Mucosa of rectum (tissue), 2 donors: ENCODE measurements at regions not wholly inside any gene's neighbourhood (a gene's known extent, or its start where the extent isn't known, plus 50 kb on each side); places are given as distances from the start of the nearest gene placed in this dataset.
"Not testable (repeated sequence)": the region's sequence is repeated elsewhere in the genome, so short reads cannot be mapped to it uniquely, and the experiment has no call there.

Source experiments
- H3K27ac ChIP-seq, 2 donors: one replicate each; pipeline ENCODE4 v1.7.0; 2013; ENCODE audit warnings: inconsistent platforms in 2 of 2, low read depth in 2 of 2, low read length in 2 of 2
- H3K27me3 ChIP-seq, 2 donors: one replicate each; pipeline ENCODE4 v1.7.0; 2013; ENCODE audit warnings: low read length in 2 of 2; ENCODE audit not compliant: control insufficient read depth in 2 of 2, insufficient read depth in 2 of 2
- H3K36me3 ChIP-seq, 2 donors: one replicate each; pipeline ENCODE4 v1.7.0; 2013; ENCODE audit warnings: low read length in 2 of 2; ENCODE audit not compliant: control insufficient read depth in 2 of 2, insufficient read depth in 2 of 2
- H3K4me1 ChIP-seq, 2 donors: one replicate each; pipeline ENCODE4 v1.7.0; 2013; ENCODE audit warnings: low read length in 2 of 2, mild to moderate bottlenecking in 1 of 2; ENCODE audit not compliant: control insufficient read depth in 2 of 2, insufficient read depth in 2 of 2
- H3K4me3 ChIP-seq, 2 donors: one replicate each; pipeline ENCODE4 v1.7.0; 2013; ENCODE audit warnings: low read length in 2 of 2
- H3K9ac ChIP-seq, 2 donors: one replicate each; pipeline ENCODE4 v1.7.0; 2013; ENCODE audit warnings: low read length in 2 of 2, low read depth in 1 of 2, mild to moderate bottlenecking in 1 of 2
- H3K9me3 ChIP-seq, 2 donors: one replicate each; pipeline ENCODE4 v1.7.0; 2013; ENCODE audit warnings: low read length in 2 of 2; ENCODE audit not compliant: control insufficient read depth in 2 of 2
- donor health status: healthy.
- donor health status: Normal muscosa, but diverticular disease.

DNA sequence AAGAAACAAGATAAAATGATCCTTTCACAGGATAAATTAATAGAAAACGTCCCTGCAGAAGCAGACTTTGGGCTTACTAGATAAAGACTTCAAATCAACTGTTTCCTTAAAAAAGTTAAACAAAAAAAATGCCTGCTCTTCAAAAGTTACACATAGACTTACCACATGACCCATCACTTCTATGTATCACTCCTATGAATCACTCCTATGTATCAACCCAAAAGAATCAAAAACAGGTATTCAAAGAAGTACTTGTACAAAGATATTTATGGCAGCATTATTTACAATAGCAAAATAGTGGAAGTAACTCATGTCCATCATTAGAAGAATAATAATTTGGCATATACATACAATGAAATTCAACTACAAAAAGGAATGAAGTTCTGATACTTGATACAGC, 56.3 kb upstream of the PRDM9 start:
- Histone ChIP-seq H3K4me3 (no peak overlapping the region), H3K9ac (no peak overlapping the region), H3K4me1 (no peaks in the 10 kb centered on the region), H3K27ac (no peak overlapping the region), H3K36me3 (no peaks in the 10 kb centered on the region), H3K9me3 (peaks cover 0 to 1% of the 10 kb centered on the region in 2 donors), H3K27me3 (no peaks in the 10 kb centered on the region)

DNA sequence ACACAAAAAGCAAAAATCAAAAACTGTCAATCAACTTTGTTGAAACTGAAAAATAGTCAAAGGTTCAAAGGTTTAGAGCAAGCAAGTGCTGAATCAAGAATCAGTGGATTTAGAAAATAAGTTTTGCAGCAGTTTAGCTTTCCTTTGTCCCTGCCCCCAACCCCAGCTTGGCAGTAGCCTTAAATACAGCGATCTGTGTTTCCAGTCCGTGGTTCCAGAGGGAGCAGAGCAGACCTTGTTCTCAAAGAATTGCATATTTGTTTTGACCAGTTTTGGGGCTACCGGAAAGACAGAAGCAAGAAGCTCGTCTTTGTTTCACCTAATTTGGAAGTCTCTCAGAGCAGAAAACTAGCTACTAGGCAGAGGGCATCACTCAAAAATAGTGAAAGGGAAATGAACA, 57.2 kb upstream of the PRDM9 start:
- Histone ChIP-seq H3K27me3 (no peaks in the 10 kb centered on the region), H3K9ac (no peak overlapping the region), H3K27ac (no peak overlapping the region), H3K36me3 (no peaks in the 10 kb centered on the region), H3K4me3 (no peak overlapping the region), H3K9me3 (no peaks in the 10 kb centered on the region), H3K4me1 (no peaks in the 10 kb centered on the region)

DNA sequence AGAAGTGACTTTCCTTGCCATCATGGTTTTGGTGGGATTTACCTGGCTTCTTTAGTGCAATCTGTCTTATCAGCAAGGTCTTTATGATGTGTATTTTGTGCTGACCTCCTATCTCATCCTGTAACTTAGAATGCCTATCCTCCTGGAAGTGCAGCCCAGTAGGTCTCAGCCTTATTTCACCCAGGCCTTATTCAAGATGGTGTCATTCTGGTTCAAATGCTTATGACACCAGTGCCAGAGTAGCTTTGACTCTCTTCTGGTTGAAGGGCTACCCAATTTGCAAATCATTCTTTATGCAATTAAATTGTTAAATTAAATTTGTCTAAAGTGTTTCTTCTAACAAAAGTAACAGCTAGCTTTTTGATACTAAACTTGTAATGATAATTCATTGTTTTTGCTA, 58.8 kb upstream of the PRDM9 start:
- Histone ChIP-seq H3K9ac (no peak overlapping the region), H3K4me1 (no peaks in the 10 kb centered on the region), H3K27me3 (no peaks in the 10 kb centered on the region), H3K9me3 (no peaks in the 10 kb centered on the region), H3K4me3 (no peak overlapping the region), H3K27ac (no peak overlapping the region), H3K36me3 (no peaks in the 10 kb centered on the region)

DNA sequence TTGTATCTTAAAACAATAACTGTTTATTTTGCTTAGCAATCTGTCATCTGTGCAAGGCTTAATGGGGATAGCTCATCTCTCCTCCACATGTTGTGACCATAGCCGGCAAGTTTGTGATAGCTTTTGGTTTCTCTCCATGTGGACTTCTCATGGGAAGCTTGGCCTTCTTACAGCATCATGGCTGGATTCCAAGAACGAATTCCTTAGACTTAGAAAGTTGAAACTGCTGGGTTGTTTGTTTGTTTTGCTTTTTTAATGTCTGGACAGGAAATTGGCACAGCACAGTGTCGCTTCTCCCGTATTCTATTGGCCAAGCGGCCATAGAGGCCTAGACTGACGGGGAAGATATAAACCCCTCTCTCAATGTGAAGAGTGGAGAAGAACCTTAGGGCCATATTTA, 61.0 kb upstream of the PRDM9 start:
- Histone ChIP-seq H3K4me3 (no peak overlapping the region), H3K27me3 (no peaks in the 10 kb centered on the region), H3K9me3 (no peaks in the 10 kb centered on the region), H3K27ac (no peak overlapping the region), H3K36me3 (no peaks in the 10 kb centered on the region), H3K4me1 (no peaks in the 10 kb centered on the region), H3K9ac (no peak overlapping the region)

DNA sequence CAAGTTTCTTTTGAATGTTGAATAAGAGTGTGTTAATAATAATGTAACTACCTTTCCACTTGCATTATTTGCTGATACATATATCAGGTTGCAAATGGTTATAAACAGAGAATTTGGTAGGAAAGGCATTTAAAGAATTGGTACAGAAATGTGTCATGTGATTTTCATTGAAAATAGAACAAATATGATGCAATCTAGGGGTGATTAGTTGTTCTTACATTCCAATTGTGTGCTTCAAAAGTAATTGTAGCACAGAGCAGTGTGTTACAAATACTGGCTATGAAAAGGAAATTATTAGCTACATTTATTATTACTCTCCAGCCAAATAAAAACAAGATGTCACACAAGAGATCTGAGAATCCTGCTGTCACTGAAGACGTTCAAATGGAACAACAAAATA, 61.8 kb upstream of the PRDM9 start:
- H3K36me3 ChIP-seq, result no peaks in the 10 kb centered on the region
- H3K27ac ChIP-seq, result no peak overlapping the region
- no peaks in the 10 kb centered on the region for H3K4me1 ChIP-seq
- no peaks in the 10 kb centered on the region for H3K27me3 ChIP-seq
- H3K4me3 ChIP-seq, result no peak overlapping the region
- no peaks in the 10 kb centered on the region for H3K9me3 ChIP-seq
- no peak overlapping the region for H3K9ac ChIP-seq

DNA sequence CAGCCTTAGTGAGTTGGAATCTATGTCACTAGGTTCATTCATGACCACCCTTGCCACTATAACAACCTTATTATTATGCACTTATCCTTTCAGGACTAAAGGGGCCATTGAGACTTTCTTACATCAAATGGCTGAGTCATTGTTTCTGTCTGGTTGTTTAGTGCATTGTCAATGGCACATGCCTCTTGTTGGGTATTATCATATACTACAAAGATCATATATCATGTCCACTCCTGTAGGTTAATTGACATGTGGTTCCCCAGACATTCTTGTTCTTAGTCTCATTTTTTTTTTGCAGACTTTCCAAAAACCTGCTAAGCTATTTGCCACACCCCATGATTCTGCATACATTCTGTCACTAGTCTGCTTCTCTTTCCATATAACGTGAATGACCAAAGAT, 66.7 kb upstream of the PRDM9 start:
- Histone ChIP-seq H3K9me3 (no peaks in the 10 kb centered on the region), H3K36me3 (no peaks in the 10 kb centered on the region), H3K27ac (no peak overlapping the region), H3K4me1 (no peaks in the 10 kb centered on the region), H3K9ac (no peak overlapping the region), H3K4me3 (no peak overlapping the region), H3K27me3 (no peaks in the 10 kb centered on the region)

DNA sequence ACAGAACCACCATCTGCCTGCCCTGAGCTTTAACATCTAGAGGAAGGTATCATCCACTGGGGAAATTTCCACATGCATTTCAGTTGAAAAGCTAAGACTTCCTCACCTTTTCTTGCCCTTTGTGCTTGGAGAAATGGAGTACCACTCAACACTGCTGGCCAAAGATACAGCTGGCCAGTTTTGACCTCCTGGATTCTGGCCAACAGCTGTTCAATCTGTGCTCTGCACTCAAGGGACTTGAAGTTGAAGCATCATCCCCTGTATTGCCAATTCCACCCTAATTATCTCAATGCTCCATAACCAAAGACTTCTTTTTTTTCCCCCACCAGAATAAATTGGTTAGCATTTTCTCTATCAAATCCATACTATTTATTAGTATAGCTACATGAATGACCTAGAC, 70.4 kb upstream of the PRDM9 start:
- Histone ChIP-seq H3K27me3 (no peaks in the 10 kb centered on the region), H3K4me3 (no peak overlapping the region), H3K9ac (no peak overlapping the region)

DNA sequence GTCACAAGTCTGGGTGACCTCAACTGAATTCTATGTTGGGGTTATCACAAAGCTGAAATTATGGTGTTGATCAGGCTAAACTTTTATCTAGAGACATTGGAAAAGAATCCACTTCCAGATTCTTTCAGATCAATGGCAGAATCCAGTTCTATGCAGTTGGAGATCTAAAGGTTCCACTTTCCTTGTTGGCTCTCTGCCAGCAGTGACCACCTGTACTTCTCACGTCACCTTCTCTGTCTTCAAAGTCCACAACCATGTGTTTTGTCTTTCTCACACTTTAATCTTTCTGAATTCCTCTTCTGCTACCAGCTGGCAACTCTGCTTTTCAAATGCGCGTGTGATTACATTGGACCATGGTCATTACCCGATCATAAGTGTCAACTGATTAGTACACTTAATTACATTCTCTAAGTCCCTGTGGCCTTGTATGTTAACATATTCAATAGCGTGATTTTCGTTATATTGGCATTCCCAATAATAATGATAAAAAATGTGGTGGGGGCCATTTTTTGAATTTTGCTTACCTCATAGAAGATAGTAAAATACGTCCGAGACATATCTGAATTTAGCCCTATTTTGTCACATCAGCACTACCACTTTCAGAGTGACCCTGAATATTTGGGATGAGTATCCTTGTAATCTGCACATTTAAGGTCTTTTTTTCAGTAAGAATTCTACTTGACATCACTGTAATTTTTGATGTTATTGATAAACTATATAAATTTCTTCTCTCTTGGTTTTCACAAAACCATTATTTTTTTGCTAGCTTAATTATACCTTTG, 73.7 kb upstream of the PRDM9 start:
- no peak overlapping the region for H3K27ac ChIP-seq
- H3K27me3 ChIP-seq, result no peaks in the 10 kb centered on the region
- H3K9ac ChIP-seq, result no peak overlapping the region
- no peaks in the 10 kb centered on the region for H3K4me1 ChIP-seq
- H3K4me3 ChIP-seq, result no peak overlapping the region
- H3K36me3 ChIP-seq, result no peaks in the 10 kb centered on the region
- no peaks in the 10 kb centered on the region for H3K9me3 ChIP-seq

More for the DNA sequence above, 70.4 kb upstream of the PRDM9 start:
- H3K27ac ChIP-seq, result no peak overlapping the region
- H3K36me3 ChIP-seq, result no peaks in the 10 kb centered on the region
- H3K4me1 ChIP-seq, result no peaks in the 10 kb centered on the region
- H3K9me3 ChIP-seq, result no peaks in the 10 kb centered on the region

DNA sequence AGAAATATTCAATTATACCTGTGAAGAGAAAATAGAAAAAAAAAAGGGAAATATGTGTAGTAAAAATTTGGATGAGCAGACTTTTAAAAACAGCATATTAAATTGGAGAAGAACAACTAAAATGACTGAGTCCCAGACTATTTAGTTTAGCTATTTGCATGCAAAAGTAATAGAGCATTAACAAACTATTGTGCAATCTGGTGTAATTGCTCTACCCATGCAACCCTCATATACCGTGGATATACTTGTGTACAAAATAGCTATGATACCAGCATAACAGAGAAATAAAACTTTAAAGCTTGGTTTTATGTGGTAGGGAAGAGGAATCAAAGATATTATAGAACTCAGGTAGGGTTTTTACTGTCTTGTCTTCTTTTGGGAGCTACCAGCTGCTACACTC, 78.7 kb upstream of the PRDM9 start:
- no peaks in the 10 kb centered on the region for H3K36me3 ChIP-seq
- no peak overlapping the region for H3K27ac ChIP-seq

DNA sequence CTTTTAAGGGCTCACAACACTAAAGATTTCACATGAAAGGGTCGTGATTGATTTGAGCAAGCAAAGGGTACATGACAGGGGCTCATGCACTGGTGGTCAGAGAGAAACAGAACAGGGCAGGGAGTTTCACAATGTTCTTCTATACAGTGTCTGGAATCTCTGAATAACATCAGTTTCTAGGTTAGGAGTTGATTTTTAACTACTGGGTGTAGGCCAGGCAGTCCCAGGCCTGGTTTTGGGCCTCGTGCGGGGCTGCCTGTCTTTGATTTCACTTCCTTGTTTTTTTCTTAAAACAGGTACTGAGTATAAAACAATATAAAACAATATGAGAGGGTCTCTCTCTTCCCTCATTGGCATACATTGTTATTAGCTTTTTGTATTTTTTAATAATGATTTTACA, 87.2 kb upstream of the PRDM9 start:
- H3K27ac ChIP-seq, result not testable (repeated sequence)

More for the DNA sequence above, 78.7 kb upstream of the PRDM9 start:
- Histone ChIP-seq H3K9me3 (peaks cover 0 to 3% of the 10 kb centered on the region in 2 donors), H3K4me1 (no peaks in the 10 kb centered on the region), H3K4me3 (no peak overlapping the region), H3K9ac (no peak overlapping the region), H3K27me3 (no peaks in the 10 kb centered on the region)

More for the DNA sequence above, 87.2 kb upstream of the PRDM9 start:
- not testable (repeated sequence) for H3K9ac ChIP-seq, H3K27me3 ChIP-seq, H3K4me3 ChIP-seq, H3K4me1 ChIP-seq, H3K36me3 ChIP-seq, H3K9me3 ChIP-seq
